Calu3 (cell line): ENCODE measurements at regions not wholly inside any gene's neighbourhood (a gene's known extent, or its start where the extent isn't known, plus 50 kb on each side); places are given as distances from the start of the nearest gene placed in this dataset.

ENCODE experiments used
- BruUV-seq: library from RNA; stranded (reverse); fragments of 400-500 nt; replicated peaks from 2 replicates; lab custom pipeline; 2021; lab: Mats Ljungman, UMichigan
- CTCF ChIA-PET: fragments of 300-600 bp; sonication (Branson Sonifier 250); formaldehyde crosslinking; loops from one replicate; lab custom pipeline; 2022; ENCODE audit warnings: antibody characterized with exemption; lab: Charles Lee
- DNase-seq: peaks from one replicate; pipeline ENCODE4 v3.0.0; 2022
- H3K27ac Mint-ChIP-seq: one replicate; pipeline ENCODE4 v1.8.0; 2022; ENCODE audit warnings: mixed read lengths; ENCODE audit not compliant: unreplicated experiment
- H3K27me3 Mint-ChIP-seq: one replicate; pipeline ENCODE4 v1.8.0; 2022; ENCODE audit warnings: mixed read lengths; ENCODE audit not compliant: unreplicated experiment
- H3K36me3 Mint-ChIP-seq: one replicate; pipeline ENCODE4 v1.8.0; 2022; ENCODE audit warnings: mild to moderate bottlenecking, moderate library complexity, mixed read lengths; ENCODE audit not compliant: insufficient read depth, unreplicated experiment
- H3K4me1 Mint-ChIP-seq: one replicate; pipeline ENCODE4 v1.8.0; 2022; ENCODE audit warnings: mild to moderate bottlenecking, low read depth, mixed read lengths; ENCODE audit not compliant: unreplicated experiment
- H3K4me3 Mint-ChIP-seq: one replicate; pipeline ENCODE4 v1.8.0; 2022; ENCODE audit warnings: mild to moderate bottlenecking, low read depth, moderate library complexity, mixed read lengths; ENCODE audit not compliant: unreplicated experiment
- H3K9me3 Mint-ChIP-seq: one replicate; pipeline ENCODE4 v1.8.0; 2022; ENCODE audit warnings: low read depth, mixed read lengths; ENCODE audit not compliant: unreplicated experiment
- CTCF ChIP-seq: fragments of 200-600 bp; IDR thresholded peaks from one replicate; pipeline ENCODE4 v1.8.0; 2022; ENCODE audit warnings: antibody characterized with exemption; ENCODE audit not compliant: unreplicated experiment
- intact Hi-C: fragments of 100-400 bp; cut with micrococcal nuclease; formaldehyde crosslinking; loops from one replicate; pipeline ENCODE4 v1.10.0; 2022; ENCODE audit not compliant: unreplicated experiment

GRCh38 chr13:56396318-56396717 is 744.4 kb upstream of the PRR20A start:
- no peaks in the 10 kb centered on the region for H3K36me3 Mint-ChIP-seq
- DNase-seq: no peak
- intact Hi-C loops: no loop called here
- H3K27ac Mint-ChIP-seq: no peak overlapping the region
- H3K27me3 Mint-ChIP-seq: no peaks in the 10 kb centered on the region
- BruUV-seq: no TSS peak
- no peak for TF ChIP-seq CTCF
- H3K9me3 Mint-ChIP-seq: no peaks in the 10 kb centered on the region
- H3K4me3 Mint-ChIP-seq: no peak overlapping the region
- no peaks in the 10 kb centered on the region for H3K4me1 Mint-ChIP-seq
- CTCF ChIA-PET: no interaction called here

- Mint-ChIP-seq H3K9me3 (peaks cover 5% of the 10 kb centered on the region), H3K27me3 (no peaks in the 10 kb centered on the region)
- intact Hi-C loops: no loop called here
Observed at GRCh38 chr13:56400774-56401173, 739.9 kb upstream of the PRR20A start.

GRCh38 chr13:56412856-56413255 is 727.9 kb upstream of the PRR20A start:
- CTCF ChIA-PET: no interaction called here
- no peaks in the 10 kb centered on the region for H3K36me3 Mint-ChIP-seq
- no peak overlapping the region for H3K27ac Mint-ChIP-seq
- H3K27me3 Mint-ChIP-seq: no peaks in the 10 kb centered on the region
- no peaks in the 10 kb centered on the region for H3K9me3 Mint-ChIP-seq
- intact Hi-C loops: no loop called here
- no TSS peak for BruUV-seq
- DNase-seq: no peak
- H3K4me1 Mint-ChIP-seq: no peaks in the 10 kb centered on the region
- no peak for TF ChIP-seq CTCF
- no peak overlapping the region for H3K4me3 Mint-ChIP-seq

More at GRCh38 chr13:56400774-56401173, 739.9 kb upstream of the PRR20A start:
- H3K4me3 Mint-ChIP-seq: no peak overlapping the region
- H3K27ac Mint-ChIP-seq: no peak overlapping the region
- no peak for DNase-seq
- no TSS peak for BruUV-seq
- H3K36me3 Mint-ChIP-seq: no peaks in the 10 kb centered on the region
- CTCF ChIA-PET: no interaction called here
- TF ChIP-seq CTCF: no peak
- no peaks in the 10 kb centered on the region for H3K4me1 Mint-ChIP-seq

GRCh38 chr13:56424246-56424645 is 716.5 kb upstream of the PRR20A start:
- Mint-ChIP-seq H3K9me3 (peaks cover 5% of the 10 kb centered on the region), H3K27me3 (no peaks in the 10 kb centered on the region), H3K27ac (no peak overlapping the region), H3K4me3 (no peak overlapping the region), H3K4me1 (no peaks in the 10 kb centered on the region), H3K36me3 (no peaks in the 10 kb centered on the region)
- CTCF ChIA-PET: no interaction called here
- TF ChIP-seq CTCF: no peak
- no TSS peak for BruUV-seq
- intact Hi-C loops: no loop called here
- no peak for DNase-seq
